ENCODE measurements at regions not wholly inside any gene's neighbourhood (a gene's known extent, or its start where the extent isn't known, plus 50 kb on each side); places are given as distances from the start of the nearest gene placed in this dataset.

- DNase-seq: no peak
Measured at GRCh38 chr7:25864943-25865751, 286.9 kb upstream of the NFE2L3 start.

DNA sequence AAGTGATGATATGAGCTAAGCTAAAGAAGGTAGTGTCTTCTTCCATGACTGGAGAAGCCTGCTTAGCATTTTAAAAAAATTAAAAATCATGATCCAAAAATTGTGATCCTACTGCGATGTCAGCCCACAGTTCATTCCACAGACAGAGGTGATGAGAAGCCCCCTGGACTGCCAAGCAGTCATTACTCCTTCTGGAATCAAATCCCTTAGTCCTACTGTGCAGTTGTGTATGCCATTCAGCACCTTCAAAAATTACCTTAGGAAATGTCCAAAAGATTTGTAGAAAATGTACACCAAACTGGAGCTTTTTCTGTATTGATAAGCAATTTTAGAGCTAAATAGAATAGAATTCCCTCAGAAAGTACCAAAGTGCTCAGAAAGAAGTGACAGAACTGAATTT lies 283.5 kb upstream of the NFE2L3 start:
- DNase-seq: no peak

- DNase-seq: no peak
Measured at GRCh38 chr7:25870574-25870973, 281.4 kb upstream of the NFE2L3 start.

- no peak for DNase-seq
Measured at GRCh38 chr7:25876092-25876491, 275.9 kb upstream of the NFE2L3 start.

GRCh38 chr7:25877802-25878789 lies 273.9 kb upstream of the NFE2L3 start:
- no peak for DNase-seq

DNA sequence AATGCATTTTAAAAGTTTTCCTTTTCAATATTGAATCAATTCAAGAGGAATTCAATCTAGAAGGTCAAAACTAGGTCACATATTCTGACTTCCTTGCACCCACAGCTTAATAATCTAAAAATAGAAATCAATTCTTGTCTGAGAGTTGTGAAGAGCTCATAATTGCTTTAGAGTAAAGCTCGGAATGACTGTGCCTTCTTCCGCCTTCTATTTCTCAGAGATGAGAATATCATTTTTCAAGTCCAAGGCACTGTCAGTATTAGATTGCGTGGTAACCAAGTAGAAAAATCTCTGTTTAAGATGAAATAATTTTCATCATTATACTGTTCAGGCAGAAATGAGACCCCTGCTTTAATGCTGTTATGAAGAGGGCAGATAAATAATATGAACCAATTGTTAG lies 272.2 kb upstream of the NFE2L3 start:
- DNase-seq: no peak

GRCh38 chr7:25881317-25882037 lies 270.5 kb upstream of the NFE2L3 start:
- no peak for DNase-seq

DNA sequence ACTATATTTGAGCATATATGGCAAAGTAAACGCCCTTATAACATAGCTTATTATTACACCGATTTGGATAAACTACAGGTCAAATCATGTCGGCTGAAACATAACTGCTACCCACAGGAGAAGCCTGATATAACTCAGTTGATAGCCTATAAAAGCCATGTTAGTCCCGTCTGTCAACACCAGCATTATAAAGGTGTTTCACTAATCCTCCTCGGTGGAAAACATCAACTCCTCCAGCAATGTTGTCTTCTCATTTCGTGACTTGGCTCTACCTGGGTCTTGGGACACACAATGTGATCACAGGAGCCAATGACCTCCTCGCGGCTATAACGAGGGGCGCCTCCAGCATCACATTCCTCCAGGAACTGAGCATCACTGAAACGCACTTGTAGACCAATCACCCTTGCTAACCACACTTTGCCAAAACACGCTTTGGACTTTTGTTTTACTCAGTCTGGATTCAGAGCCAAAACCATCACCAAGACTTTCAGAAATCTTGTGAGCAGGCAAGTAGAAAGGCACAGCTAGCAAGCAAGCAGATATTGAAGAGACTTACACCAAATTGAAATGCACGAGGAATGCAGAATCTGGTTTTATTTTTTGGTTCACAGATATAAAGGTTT lies 269.7 kb upstream of the NFE2L3 start:
- no peak for DNase-seq

- DNase-seq: no peak
Measured at GRCh38 chr7:25884265-25884828, 267.7 kb upstream of the NFE2L3 start.

DNA sequence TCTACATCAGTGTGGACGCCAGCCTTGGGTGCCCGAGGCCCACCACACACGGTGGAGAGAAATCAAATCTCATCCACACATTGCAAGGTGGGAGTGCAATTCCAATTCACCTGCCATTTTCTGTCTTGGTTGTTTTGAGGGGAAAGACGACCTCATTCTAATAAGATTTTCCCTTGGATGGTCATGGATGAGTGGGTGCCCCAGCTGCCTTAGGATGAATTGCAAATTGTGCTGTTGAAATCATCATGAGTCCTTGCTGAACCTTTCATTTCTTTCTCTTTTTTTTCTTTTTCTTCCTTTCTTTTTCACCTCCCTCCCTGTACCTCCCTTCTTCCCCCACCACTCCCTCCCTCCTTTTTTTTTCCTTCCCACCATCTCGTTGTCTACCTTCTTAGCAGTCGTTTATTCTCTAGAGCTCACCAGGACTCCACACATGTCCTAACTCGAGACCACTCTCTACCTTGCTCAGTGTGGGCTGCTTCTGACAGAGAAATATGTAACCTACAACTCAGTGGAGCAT lies 266.9 kb upstream of the NFE2L3 start:
- DNase-seq: no peak

- peak in 1 of 2 experiments; percentile 20 for DNase-seq
Measured at GRCh38 chr7:25886387-25887240, 265.4 kb upstream of the NFE2L3 start.

DNA sequence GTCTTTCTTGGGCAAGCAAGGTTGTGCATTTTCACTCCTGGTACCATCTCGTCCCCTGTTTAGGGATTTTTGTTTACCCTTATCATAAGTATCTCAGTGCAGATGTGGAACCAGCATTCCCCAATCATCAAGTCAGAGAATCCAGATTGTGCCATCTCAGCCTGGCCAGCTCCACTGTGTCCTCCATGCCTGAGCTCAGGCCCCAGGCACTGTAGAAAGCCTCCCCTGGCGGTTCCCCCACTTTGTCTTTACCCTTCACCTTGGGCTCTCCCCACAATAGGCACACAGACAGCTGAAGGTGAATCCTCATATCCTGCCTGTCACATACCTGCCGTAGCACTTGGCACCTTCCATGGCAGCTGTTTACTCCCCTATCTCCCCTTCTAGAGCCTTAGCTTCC lies 264.7 kb upstream of the NFE2L3 start:
- DNase-seq: no peak

DNA sequence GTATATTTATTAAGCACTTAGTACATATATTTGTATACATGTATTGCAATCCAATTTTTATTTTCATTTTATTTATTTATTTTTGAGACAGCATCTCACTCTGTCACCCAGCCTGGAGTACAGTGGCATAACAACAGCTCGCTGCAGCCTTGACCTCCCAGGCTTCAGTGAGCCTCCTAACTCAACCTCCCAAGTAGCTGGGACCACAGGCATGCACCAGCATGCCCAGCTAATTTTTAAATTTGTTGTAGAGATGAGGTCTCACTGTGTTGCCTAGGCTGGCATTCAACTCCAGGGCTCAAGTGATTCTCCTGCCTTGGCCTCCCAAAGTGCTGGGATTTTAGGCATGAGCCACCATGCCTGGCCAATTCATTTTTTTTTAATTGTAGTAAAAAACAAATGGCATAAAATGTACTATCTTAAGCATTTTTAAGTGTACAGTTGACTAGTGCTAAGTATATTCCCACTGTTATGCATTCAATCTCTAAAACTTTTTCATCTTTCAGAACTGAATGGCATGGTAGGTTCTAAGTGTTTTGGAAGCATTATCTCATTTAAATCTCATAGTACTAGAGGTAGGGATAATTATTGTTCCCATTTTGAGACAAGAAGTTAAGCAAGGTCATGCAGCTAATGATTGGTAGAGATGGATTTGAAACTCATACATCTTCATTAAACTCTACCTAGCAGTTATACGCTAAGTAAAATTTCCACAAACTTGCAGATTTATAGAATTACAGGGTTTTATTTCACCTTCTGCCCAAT lies 264.0 kb upstream of the NFE2L3 start:
- DNase-seq: no peak

- DNase-seq: no peak
Measured at GRCh38 chr7:25889765-25890164, 262.2 kb upstream of the NFE2L3 start.

GRCh38 chr7:25891591-25891990 lies 260.4 kb upstream of the NFE2L3 start:
- DNase-seq: no peak

GRCh38 chr7:25893436-25893835 lies 258.6 kb upstream of the NFE2L3 start:
- no peak for DNase-seq

GRCh38 chr7:25894002-25894901 lies 257.7 kb upstream of the NFE2L3 start:
- DNase-seq: peak; percentile 12 to 59

DNA sequence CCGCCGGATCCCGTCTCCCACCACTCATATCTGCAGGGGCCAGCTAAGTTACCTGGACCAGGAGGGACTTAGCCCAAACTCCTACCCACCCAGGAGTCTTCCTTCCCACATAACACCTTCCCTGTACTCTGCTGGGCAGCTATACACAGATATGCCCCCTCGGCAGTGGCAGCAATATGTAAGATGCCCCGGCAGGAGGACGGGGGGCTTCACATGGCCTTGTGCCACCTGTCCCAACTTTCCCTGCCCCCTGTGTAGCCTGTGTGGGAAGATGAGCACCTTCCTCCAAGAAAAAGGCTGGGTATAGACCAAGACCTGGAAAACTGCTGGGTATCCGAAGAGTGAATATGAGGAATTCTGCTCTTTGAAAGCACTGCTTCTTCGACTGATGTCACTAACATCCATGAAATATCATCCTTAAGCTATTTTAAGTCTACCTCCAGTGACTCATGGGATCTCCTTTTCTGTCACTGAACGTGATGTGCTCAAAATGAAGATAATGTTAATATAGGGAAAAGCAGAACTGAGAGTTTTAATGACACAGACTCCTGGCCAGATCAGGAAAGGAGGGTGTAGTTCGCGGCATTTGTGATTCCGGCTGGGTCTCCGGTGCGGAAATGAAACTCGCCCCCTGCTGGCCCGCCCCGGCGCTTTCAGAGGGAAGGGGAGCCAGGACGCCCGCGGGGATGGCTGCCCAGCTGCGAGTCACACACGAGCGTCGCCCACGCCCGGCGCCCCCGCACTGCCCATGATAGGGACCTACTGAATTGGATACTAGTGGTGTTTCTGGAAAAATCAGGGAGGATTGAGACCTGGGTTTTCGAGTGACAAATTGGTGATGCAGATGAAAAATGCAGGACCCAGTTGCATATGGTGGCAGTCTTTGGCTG lies 256.9 kb upstream of the NFE2L3 start:
- peak; percentile 14 to 45 for DNase-seq

Data from NCI-H2081 (cell line).